PC-9 (cell line): ENCODE measurements at regions not wholly inside any gene's neighbourhood (a gene's known extent, or its start where the extent isn't known, plus 50 kb on each side); places are given as distances from the start of the nearest gene placed in this dataset.

Experiments used
- BruUV-seq: library from RNA; stranded (reverse); fragments of 400-500 nt; replicated peaks from 2 replicates; lab custom pipeline; 2021; lab: Mats Ljungman, UMichigan
- CTCF ChIA-PET: fragments of 300-600 bp; sonication (Branson Sonifier 250); formaldehyde crosslinking; loops from one replicate; lab custom pipeline; 2022; ENCODE audit warnings: antibody characterized with exemption; lab: Charles Lee
- POLR2A ChIA-PET: fragments of 300-600 bp; sonication (Branson Sonifier 250); formaldehyde crosslinking; loops from one replicate; lab custom pipeline; 2022; ENCODE audit warnings: antibody characterized with exemption; ENCODE audit not compliant: unreplicated experiment; lab: Charles Lee
- DNase-seq, 2 experiments: peaks; one replicate each; pipeline versions ENCODE4 v3.0.0 to v3.0.0-alpha.2; 2015 to 2022; ENCODE audit warnings: mixed read lengths in 1 of 2
- H2AFZ ChIP-seq: fragments of 200-600 bp; sonication (generic); 2 replicates; pipeline ENCODE4 v1.8.1; 2017; ENCODE audit warnings: antibody characterized with exemption
- H3F3A ChIP-seq: fragments of 200-600 bp; sonication (generic); 2 replicates; pipeline ENCODE4 v1.8.1; 2017; ENCODE audit warnings: antibody characterized with exemption, mild to moderate bottlenecking, low read depth; ENCODE audit not compliant: insufficient read depth
- H3K27ac ChIP-seq: fragments of 200-600 bp; sonication (generic); 2 replicates; pipeline ENCODE4 v1.6.1; 2016; ENCODE audit warnings: mixed run types
- H3K27me3 ChIP-seq: fragments of 200-600 bp; sonication (generic); 2 replicates; pipeline ENCODE4 v1.6.1; 2016; ENCODE audit warnings: low read depth, mixed run types; ENCODE audit not compliant: insufficient read depth
- H3K36me3 ChIP-seq: fragments of 200-600 bp; sonication (generic); 2 replicates; pipeline ENCODE4 v1.6.1; 2016; ENCODE audit warnings: low read depth, mixed run types
- H3K4me1 ChIP-seq: fragments of 200-600 bp; sonication (generic); replicated peaks from 2 replicates; pipeline ENCODE4 v1.6.1; 2016; ENCODE audit warnings: mixed run types; ENCODE audit not compliant: insufficient read depth
- H3K4me2 ChIP-seq: fragments of 200-600 bp; sonication (generic); 2 replicates; pipeline ENCODE4 v1.6.1; 2017; ENCODE audit warnings: mixed run types
- H3K4me3 ChIP-seq: fragments of 200-600 bp; sonication (generic); 2 replicates; pipeline ENCODE4 v1.6.1; 2016; ENCODE audit warnings: mixed run types
- H3K79me2 ChIP-seq: fragments of 200-600 bp; sonication (generic); 2 replicates; pipeline ENCODE4 v1.6.1; 2017; ENCODE audit warnings: low read depth, mixed run types
- H3K9me2 ChIP-seq: fragments of 200-600 bp; sonication (generic); 2 replicates; pipeline ENCODE4 v1.8.1; 2017; ENCODE audit warnings: mild to moderate bottlenecking; ENCODE audit not compliant: insufficient read depth
- H3K9me3 ChIP-seq: fragments of 200-600 bp; sonication (generic); 2 replicates; pipeline ENCODE4 v1.8.1; 2016; ENCODE audit warnings: low read depth; ENCODE audit not compliant: insufficient read depth
- H4K20me1 ChIP-seq: fragments of 200-600 bp; sonication (generic); 2 replicates; pipeline ENCODE4 v1.8.1; 2017; ENCODE audit not compliant: insufficient read depth
- CTCF ChIP-seq: fragments of 200-600 bp; sonication (generic); conservative IDR thresholded peaks from 2 replicates; pipeline ENCODE4 v1.6.1; 2017; ENCODE audit warnings: mixed run types, antibody characterized with exemption, mild to moderate bottlenecking, moderate library complexity
- EZH2 ChIP-seq: fragments of 200-600 bp; sonication (generic); IDR thresholded peaks from 2 replicates; pipeline ENCODE4 v1.8.0; 2017; ENCODE audit warnings: antibody characterized with exemption, low read depth
- intact Hi-C: fragments of 100-400 bp; cut with micrococcal nuclease; formaldehyde crosslinking; loops from one replicate; pipeline ENCODE4 v1.10.0; 2022; ENCODE audit not compliant: unreplicated experiment

- Histone ChIP-seq H3K4me2 (no peak overlapping the region), H2AFZ (no peak overlapping the region), H3F3A (no peaks in the 10 kb centered on the region), H3K9me3 (no peaks in the 10 kb centered on the region), H3K9me2 (no peaks in the 10 kb centered on the region), H3K4me3 (no peak overlapping the region), H3K4me1 (no peaks in the 10 kb centered on the region), H3K27ac (no peak overlapping the region), H3K79me2 (no peaks in the 10 kb centered on the region), H3K36me3 (no peaks in the 10 kb centered on the region), H3K27me3 (no peaks in the 10 kb centered on the region), H4K20me1 (no peaks in the 10 kb centered on the region)
- DNase-seq = no peak
- intact Hi-C loops = no loop called here
- TF ChIP-seq EZH2 (no peak), CTCF (no peak)
- BruUV-seq = no TSS peak
- CTCF ChIA-PET = no interaction called here
- POLR2A ChIA-PET = no interaction called here
Measured at GRCh38 chr5:110294281-110294680, 432.2 kb downstream of the TMEM232 start.

- Histone ChIP-seq H3K4me2 (no peak overlapping the region), H2AFZ (no peak overlapping the region), H3K4me1 (no peaks in the 10 kb centered on the region), H3K4me3 (no peak overlapping the region), H3K9me2 (no peaks in the 10 kb centered on the region), H3K79me2 (no peaks in the 10 kb centered on the region), H3K36me3 (no peaks in the 10 kb centered on the region), H3F3A (no peaks in the 10 kb centered on the region), H3K27ac (no peak overlapping the region), H4K20me1 (no peaks in the 10 kb centered on the region), H3K9me3 (no peaks in the 10 kb centered on the region), H3K27me3 (no peaks in the 10 kb centered on the region)
- ChIA-PET CTCF (no interaction called here), POLR2A (no interaction called here)
- TF ChIP-seq CTCF = no peak
- TF ChIP-seq EZH2 = no peak
- intact Hi-C loops = no loop called here
- DNase-seq = no peak
- BruUV-seq = no TSS peak
Measured at GRCh38 chr5:110297152-110297670, 429.3 kb downstream of the TMEM232 start.

- TF ChIP-seq EZH2 = no peak
- no peak for TF ChIP-seq CTCF
- Histone ChIP-seq H3K36me3 (no peaks in the 10 kb centered on the region), H3K4me3 (no peak overlapping the region), H3K4me2 (no peak overlapping the region), H3K27me3 (no peaks in the 10 kb centered on the region), H3K4me1 (no peaks in the 10 kb centered on the region), H2AFZ (no peak overlapping the region), H3K27ac (no peak overlapping the region), H3K79me2 (no peaks in the 10 kb centered on the region), H4K20me1 (no peaks in the 10 kb centered on the region), H3F3A (no peaks in the 10 kb centered on the region), H3K9me3 (no peaks in the 10 kb centered on the region), H3K9me2 (no peaks in the 10 kb centered on the region)
- BruUV-seq = no TSS peak
- POLR2A ChIA-PET = no interaction called here
- DNase-seq = no peak
- CTCF ChIA-PET = no interaction called here
- intact Hi-C loops = no loop called here
Measured at GRCh38 chr5:110304176-110304575, 422.3 kb downstream of the TMEM232 start.
